Large intestine (tissue), 3 donors: ENCODE measurements at regions not wholly inside any gene's neighbourhood (a gene's known extent, or its start where the extent isn't known, plus 50 kb on each side); places are given as distances from the start of the nearest gene placed in this dataset.
A peak's percentile ranks its signal among the peaks of the same experiment; 100 is the strongest.
"Not testable (repeated sequence)": the region's sequence is repeated elsewhere in the genome, so short reads cannot be mapped to it uniquely, and the experiment has no call there.

Experiments used
- DNase-seq, 2 donors: peaks; one replicate each; pipeline versions ENCODE4 v3.0.0 to v3.0.0-alpha.2; 2013
- H3K27ac ChIP-seq: one replicate; pipeline ENCODE4 v1.5.1; 2013; ENCODE audit warnings: low read length
- H3K27me3 ChIP-seq: 2 replicates; pipeline ENCODE4 v1.6.1; 2013; ENCODE audit warnings: low read length; ENCODE audit not compliant: control insufficient read depth, insufficient read depth
- H3K36me3 ChIP-seq: 2 replicates; pipeline ENCODE4 v1.6.1; 2013; ENCODE audit warnings: low read length; ENCODE audit not compliant: control insufficient read depth, insufficient read depth
- H3K4me1 ChIP-seq: one replicate; pipeline ENCODE4 v1.6.1; 2013; ENCODE audit warnings: low read length; ENCODE audit not compliant: control insufficient read depth, insufficient read depth
- H3K4me3 ChIP-seq: one replicate; pipeline ENCODE4 v1.5.1; 2013; ENCODE audit warnings: low read length
- H3K9me3 ChIP-seq: one replicate; pipeline ENCODE4 v1.6.1; 2013; ENCODE audit warnings: mild to moderate bottlenecking, low read depth, low read length, moderate library complexity; ENCODE audit not compliant: control insufficient read depth
- WGBS: methylation state at CpG from one replicate; pipeline ENCODE4 v1.1.5; 2013; ENCODE audit warnings: low lambda C conversion rate; ENCODE audit not compliant: insufficient coverage; 5-methylcytosine and 5-hydroxymethylcytosine counted together

- Histone ChIP-seq H3K4me1 (no peaks in the 10 kb centered on the region), H3K9me3 (no peaks in the 10 kb centered on the region), H3K27me3 (no peaks in the 10 kb centered on the region), H3K36me3 (no peaks in the 10 kb centered on the region), H3K27ac (no peak overlapping the region), H3K4me3 (no peak overlapping the region)
- DNase-seq = no peak
- WGBS = 100% methylated on average over 1 of the region's 3 CpGs
These were observed 176.1 kb upstream of the UFL1 start for GRCh38 chr6:96345501-96345900.

GRCh38 chr6:96381246-96381645, 140.4 kb upstream of the UFL1 start:
- H3K4me3 ChIP-seq = no peak overlapping the region
- no peaks in the 10 kb centered on the region for H3K4me1 ChIP-seq
- no peaks in the 10 kb centered on the region for H3K9me3 ChIP-seq
- WGBS = no CpG with 5 or more reads among the region's 1 CpG
- no peaks in the 10 kb centered on the region for H3K27me3 ChIP-seq
- DNase-seq = no peak
- H3K27ac ChIP-seq = no peak overlapping the region
- H3K36me3 ChIP-seq = no peaks in the 10 kb centered on the region

- DNase-seq = peak in 1 of 2 donors; percentile 8
- H3K4me1 ChIP-seq = no peaks in the 10 kb centered on the region
- H3K4me3 ChIP-seq = no peak overlapping the region
- H3K27me3 ChIP-seq = no peaks in the 10 kb centered on the region
- H3K36me3 ChIP-seq = no peaks in the 10 kb centered on the region
- no peaks in the 10 kb centered on the region for H3K9me3 ChIP-seq
- H3K27ac ChIP-seq = no peak overlapping the region
- no CpG with 5 or more reads among the region's 9 CpGs for WGBS
These were observed 129.7 kb upstream of the UFL1 start for GRCh38 chr6:96391776-96392360.

GRCh38 chr6:96394727-96395126, 126.9 kb upstream of the UFL1 start:
- no peaks in the 10 kb centered on the region for H3K36me3 ChIP-seq
- no peaks in the 10 kb centered on the region for H3K27me3 ChIP-seq
- H3K4me3 ChIP-seq = no peak overlapping the region
- no peak overlapping the region for H3K27ac ChIP-seq
- no peaks in the 10 kb centered on the region for H3K4me1 ChIP-seq
- no peaks in the 10 kb centered on the region for H3K9me3 ChIP-seq
- 80% methylated on average over 1 of the region's 3 CpGs for WGBS
- no peak for DNase-seq

GRCh38 chr6:96410467-96410866, 111.1 kb upstream of the UFL1 start:
- Histone ChIP-seq H3K4me1 (no peaks in the 10 kb centered on the region), H3K36me3 (no peaks in the 10 kb centered on the region), H3K4me3 (no peak overlapping the region), H3K27me3 (no peaks in the 10 kb centered on the region), H3K9me3 (no peaks in the 10 kb centered on the region), H3K27ac (no peak overlapping the region)
- no peak for DNase-seq
- WGBS = 80% methylated on average over 1 of the region's 1 CpG

- no peaks in the 10 kb centered on the region for H3K9me3 ChIP-seq
- H3K4me3 ChIP-seq = no peak overlapping the region
- DNase-seq = no peak
- no peaks in the 10 kb centered on the region for H3K36me3 ChIP-seq
- H3K27ac ChIP-seq = no peak overlapping the region
- H3K27me3 ChIP-seq = no peaks in the 10 kb centered on the region
- WGBS = 60% methylated on average over 1 of the region's 1 CpG
- H3K4me1 ChIP-seq = no peaks in the 10 kb centered on the region
These were observed 101.3 kb upstream of the UFL1 start for GRCh38 chr6:96420294-96420693.

- H3K4me3 ChIP-seq = no peak overlapping the region
- DNase-seq = no peak
- no peak overlapping the region for H3K27ac ChIP-seq
- H3K36me3 ChIP-seq = no peaks in the 10 kb centered on the region
- no peaks in the 10 kb centered on the region for H3K4me1 ChIP-seq
- peaks cover 7% of the 10 kb centered on the region for H3K9me3 ChIP-seq
- no peaks in the 10 kb centered on the region for H3K27me3 ChIP-seq
- no CpG with 5 or more reads among the region's 2 CpGs for WGBS
These were observed 87.7 kb upstream of the UFL1 start for GRCh38 chr6:96433950-96434349.

- no peak overlapping the region for H3K4me3 ChIP-seq
- no CpG with 5 or more reads among the region's 4 CpGs for WGBS
- H3K9me3 ChIP-seq = peaks cover 7% of the 10 kb centered on the region
- H3K36me3 ChIP-seq = no peaks in the 10 kb centered on the region
- no peak overlapping the region for H3K27ac ChIP-seq
- no peaks in the 10 kb centered on the region for H3K27me3 ChIP-seq
- DNase-seq = no peak
- no peaks in the 10 kb centered on the region for H3K4me1 ChIP-seq
These were observed 85.2 kb upstream of the UFL1 start for GRCh38 chr6:96436398-96436797.

- not testable (repeated sequence) for H3K4me1 ChIP-seq, H3K27ac ChIP-seq, H3K27me3 ChIP-seq, H3K4me3 ChIP-seq, H3K36me3 ChIP-seq, DNase-seq, H3K9me3 ChIP-seq
- no CpG with 5 or more reads among the region's 6 CpGs for WGBS
These were observed 84.4 kb upstream of the UFL1 start for GRCh38 chr6:96437228-96437627.

- peak in 1 of 2 donors; percentile 11 for DNase-seq
- H3K4me1 ChIP-seq = no peaks in the 10 kb centered on the region
- no peaks in the 10 kb centered on the region for H3K36me3 ChIP-seq
- H3K4me3 ChIP-seq = no peak overlapping the region
- H3K9me3 ChIP-seq = no peaks in the 10 kb centered on the region
- no peak overlapping the region for H3K27ac ChIP-seq
- H3K27me3 ChIP-seq = no peaks in the 10 kb centered on the region
- WGBS = 60% methylated on average over 1 of the region's 5 CpGs
These were observed 71.4 kb upstream of the UFL1 start for GRCh38 chr6:96450082-96450769.

GRCh38 chr6:96450770-96451130, 70.9 kb upstream of the UFL1 start:
- Histone ChIP-seq H3K9me3 (no peaks in the 10 kb centered on the region), H3K27me3 (no peaks in the 10 kb centered on the region), H3K4me1 (no peaks in the 10 kb centered on the region), H3K36me3 (no peaks in the 10 kb centered on the region), H3K27ac (no peak overlapping the region), H3K4me3 (no peak overlapping the region)
- DNase-seq = no peak
